ENCODE measurements at regions not wholly inside any gene's neighbourhood (a gene's known extent, or its start where the extent isn't known, plus 50 kb on each side); places are given as distances from the start of the nearest gene placed in this dataset.

GRCh38 chr6:98014442-98015201, 731.6 kb upstream of the MMS22L start:
- TF ChIP-seq EZH2 (IDR thresholded peaks at IDR 0.05), result no peak
- TF ChIP-seq, protein P1, sequence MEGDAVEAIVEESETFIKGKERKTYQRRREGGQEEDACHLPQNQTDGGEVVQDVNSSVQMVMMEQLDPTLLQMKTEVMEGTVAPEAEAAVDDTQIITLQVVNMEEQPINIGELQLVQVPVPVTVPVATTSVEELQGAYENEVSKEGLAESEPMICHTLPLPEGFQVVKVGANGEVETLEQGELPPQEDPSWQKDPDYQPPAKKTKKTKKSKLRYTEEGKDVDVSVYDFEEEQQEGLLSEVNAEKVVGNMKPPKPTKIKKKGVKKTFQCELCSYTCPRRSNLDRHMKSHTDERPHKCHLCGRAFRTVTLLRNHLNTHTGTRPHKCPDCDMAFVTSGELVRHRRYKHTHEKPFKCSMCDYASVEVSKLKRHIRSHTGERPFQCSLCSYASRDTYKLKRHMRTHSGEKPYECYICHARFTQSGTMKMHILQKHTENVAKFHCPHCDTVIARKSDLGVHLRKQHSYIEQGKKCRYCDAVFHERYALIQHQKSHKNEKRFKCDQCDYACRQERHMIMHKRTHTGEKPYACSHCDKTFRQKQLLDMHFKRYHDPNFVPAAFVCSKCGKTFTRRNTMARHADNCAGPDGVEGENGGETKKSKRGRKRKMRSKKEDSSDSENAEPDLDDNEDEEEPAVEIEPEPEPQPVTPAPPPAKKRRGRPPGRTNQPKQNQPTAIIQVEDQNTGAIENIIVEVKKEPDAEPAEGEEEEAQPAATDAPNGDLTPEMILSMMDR (IDR thresholded peaks at IDR 0.05), result no peak

All from neural progenitor cell (in vitro differentiated cells).